Esophagus muscularis mucosa (tissue), 3 donors: ENCODE measurements at regions not wholly inside any gene's neighbourhood (a gene's known extent, or its start where the extent isn't known, plus 50 kb on each side); places are given as distances from the start of the nearest gene placed in this dataset.

Experiments used
- POLR2A ChIP-seq: fragments of 450-650 bp; IDR thresholded peaks from one replicate; pipeline ENCODE4 v1.6.1; 2017; ENCODE audit warnings: antibody characterized with exemption, moderate library complexity, mild to moderate bottlenecking, low read depth
- POLR2AphosphoS5 ChIP-seq, 2 donors: sonication (generic); formaldehyde crosslinking; IDR thresholded peaks; one replicate each; pipeline ENCODE4 v1.6.1; 2017; ENCODE audit warnings: antibody characterized with exemption in 2 of 2
- TF ChIP-seq, protein P1 (sequence below), 3 experiments: fragments of 200-600 bp in 2 of 3; fragments of 450-650 bp in 1 of 3; sonication (generic) in 2 of 3; IDR thresholded peaks; one replicate each; pipeline ENCODE4 v1.5.1; 2017 to 2019; ENCODE audit warnings: antibody characterized with exemption in 3 of 3, mild to moderate bottlenecking in 2 of 3, moderate library complexity in 1 of 3

DNA sequence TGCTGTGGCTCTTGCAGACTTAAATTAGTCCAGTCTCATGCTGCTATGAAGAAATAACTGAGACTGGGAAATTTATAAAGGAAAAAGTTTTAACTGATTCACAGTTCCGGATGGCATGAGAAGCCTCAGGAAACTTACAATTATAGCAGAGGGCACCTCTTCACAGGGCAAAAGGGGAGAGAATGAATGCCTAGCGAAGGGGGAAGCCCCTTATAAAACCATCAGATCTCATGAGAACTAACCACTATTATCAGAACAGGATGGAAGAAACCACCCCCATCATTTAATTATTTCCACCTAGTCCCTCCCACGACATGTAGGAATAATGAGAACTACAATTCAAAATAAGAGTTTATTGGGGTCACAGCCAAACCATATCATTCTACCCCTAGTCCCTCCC, 91.4 kb downstream of the GPR174 start:
- TF ChIP-seq, protein P1, sequence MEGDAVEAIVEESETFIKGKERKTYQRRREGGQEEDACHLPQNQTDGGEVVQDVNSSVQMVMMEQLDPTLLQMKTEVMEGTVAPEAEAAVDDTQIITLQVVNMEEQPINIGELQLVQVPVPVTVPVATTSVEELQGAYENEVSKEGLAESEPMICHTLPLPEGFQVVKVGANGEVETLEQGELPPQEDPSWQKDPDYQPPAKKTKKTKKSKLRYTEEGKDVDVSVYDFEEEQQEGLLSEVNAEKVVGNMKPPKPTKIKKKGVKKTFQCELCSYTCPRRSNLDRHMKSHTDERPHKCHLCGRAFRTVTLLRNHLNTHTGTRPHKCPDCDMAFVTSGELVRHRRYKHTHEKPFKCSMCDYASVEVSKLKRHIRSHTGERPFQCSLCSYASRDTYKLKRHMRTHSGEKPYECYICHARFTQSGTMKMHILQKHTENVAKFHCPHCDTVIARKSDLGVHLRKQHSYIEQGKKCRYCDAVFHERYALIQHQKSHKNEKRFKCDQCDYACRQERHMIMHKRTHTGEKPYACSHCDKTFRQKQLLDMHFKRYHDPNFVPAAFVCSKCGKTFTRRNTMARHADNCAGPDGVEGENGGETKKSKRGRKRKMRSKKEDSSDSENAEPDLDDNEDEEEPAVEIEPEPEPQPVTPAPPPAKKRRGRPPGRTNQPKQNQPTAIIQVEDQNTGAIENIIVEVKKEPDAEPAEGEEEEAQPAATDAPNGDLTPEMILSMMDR (IDR thresholded peaks at IDR 0.05): no peak
- TF ChIP-seq POLR2AphosphoS5 (IDR thresholded peaks at IDR 0.05) (no peak), POLR2A (no peak)
